ENCODE measurements at regions not wholly inside any gene's neighbourhood (a gene's known extent, or its start where the extent isn't known, plus 50 kb on each side); places are given as distances from the start of the nearest gene placed in this dataset.
A peak's percentile ranks its signal among the peaks of the same experiment; 100 is the strongest.

DNA sequence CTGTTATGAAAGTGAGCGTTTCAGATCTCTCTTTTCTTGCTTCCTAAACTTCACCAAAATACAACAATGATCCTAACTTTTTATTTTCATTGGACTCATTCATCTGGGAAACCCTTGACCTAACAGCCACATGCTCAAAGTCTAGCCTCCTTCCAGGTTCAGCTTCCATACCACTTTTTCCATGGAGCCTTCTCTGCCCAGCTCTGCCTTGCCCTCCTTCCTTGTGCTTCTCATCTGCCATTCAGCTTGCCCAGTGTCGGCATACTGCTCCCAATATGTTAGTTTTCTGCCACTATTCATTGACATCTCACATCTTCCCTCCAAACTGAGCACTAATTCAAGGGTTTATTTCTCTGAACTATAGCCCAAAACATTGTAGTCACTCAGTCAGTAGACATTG is 214.7 kb downstream of the RAD51AP2 start:
- DNase-seq (ENCODE audit: low read depth), result no peak

DNA sequence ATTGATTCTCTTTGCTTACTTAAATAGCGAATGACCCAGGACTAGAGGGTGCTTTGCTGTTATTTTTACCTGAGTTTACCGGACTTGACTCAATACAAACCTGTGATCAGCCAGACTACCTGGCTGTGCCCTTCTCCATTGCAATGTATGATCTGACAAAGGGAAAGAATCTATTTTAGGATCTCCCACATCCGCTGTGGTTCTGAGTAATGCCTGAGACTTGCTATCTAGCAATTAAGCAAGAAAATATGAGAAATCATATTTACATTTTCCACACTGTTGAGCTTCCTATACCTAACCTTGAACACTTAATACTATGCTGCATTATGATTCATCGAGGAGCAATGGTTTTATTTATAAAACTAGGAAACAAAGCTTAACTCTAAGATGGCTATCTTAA is 215.2 kb downstream of the RAD51AP2 start:
- peak; percentile 16 for DNase-seq (ENCODE audit: low read depth)

DNA sequence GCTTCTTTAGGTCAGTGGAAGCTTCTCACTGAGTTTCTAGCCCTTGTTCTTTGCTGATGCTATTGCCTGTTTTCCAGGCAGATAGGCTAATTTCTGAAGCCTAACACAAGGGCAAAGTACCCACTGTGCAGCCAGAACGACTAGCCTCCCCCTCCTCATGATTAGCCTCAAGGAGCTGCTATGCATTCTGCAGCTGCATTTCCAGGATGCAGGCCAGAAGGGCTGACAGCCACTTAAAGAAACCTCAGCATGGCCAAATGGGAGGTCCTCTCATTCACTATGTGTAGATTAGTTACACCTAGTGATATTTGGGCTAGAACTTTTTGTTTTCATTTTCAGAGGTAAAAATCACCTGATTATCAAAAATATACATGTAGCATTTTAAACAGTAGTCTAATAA is 216.0 kb downstream of the RAD51AP2 start:
- DNase-seq (ENCODE audit: low read depth), result no peak

DNA sequence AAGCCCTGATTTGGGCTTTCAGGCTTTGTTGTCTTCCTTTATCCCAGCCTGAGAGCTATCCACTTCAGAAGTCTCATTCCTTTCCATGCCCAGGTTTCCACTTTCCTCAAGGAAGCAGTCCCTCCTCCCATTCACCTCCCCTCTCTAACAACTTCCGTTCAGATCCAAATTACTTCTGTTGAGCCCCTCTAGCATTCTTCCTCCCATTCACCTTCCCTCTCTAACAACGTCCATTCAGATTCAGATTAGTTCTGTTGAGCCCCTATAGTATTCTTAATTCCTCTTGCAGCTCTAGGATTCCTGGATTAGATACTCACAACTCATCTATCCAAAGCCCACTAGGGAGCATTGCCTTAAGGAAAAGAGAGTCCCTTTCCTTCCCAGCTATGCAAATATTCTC is 216.8 kb downstream of the RAD51AP2 start:
- no peak for DNase-seq (ENCODE audit: low read depth)

DNA sequence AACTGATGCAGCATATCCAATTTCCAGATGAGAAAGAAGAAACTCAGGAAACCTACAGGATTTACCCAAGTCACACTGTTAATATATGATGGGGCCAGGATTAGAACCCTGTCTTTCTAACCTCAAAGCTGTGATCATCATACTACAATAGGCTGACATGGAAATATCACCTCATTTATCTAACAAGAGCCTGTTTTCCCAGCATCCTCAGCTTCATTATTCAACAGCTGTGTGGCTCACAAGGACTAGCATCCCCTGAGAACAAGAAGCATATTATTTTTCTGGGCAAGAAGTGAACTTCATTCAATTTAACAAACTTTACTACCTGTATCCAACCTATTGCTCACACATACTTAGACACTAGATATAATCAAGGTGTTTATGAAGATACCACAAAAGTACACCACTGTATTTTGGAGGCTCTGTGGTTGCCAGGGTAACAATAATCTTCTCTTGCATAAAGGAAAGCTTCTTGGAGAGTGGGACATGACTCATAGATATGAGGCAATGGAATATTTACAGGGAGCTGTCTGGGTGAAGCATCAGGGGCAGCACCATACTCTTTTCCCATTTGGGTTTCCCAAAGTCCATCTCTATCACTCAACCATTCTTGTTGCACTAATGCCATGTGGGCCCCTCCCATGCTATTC is 218.2 kb downstream of the RAD51AP2 start:
- DNase-seq (ENCODE audit: low read depth), result peak; percentile 71

DNA sequence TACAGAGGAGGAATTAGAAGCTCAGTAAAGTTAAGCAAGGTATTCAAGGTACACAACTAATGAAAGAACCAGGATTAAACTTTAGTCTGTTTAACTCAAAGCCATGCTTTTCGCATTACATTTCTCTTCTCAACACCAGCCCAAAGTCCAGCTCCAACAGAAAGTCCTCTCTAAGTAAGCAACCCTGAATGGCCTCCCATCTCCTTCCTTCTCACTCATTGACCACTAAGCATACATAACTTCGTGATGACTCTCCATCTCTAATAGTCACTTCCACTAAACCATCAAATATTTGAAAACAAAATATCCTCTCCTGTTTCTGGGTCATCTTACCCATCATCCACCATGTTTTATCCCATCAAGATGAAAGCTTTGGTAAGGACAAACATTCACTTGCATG is 219.8 kb downstream of the RAD51AP2 start:
- no peak for DNase-seq (ENCODE audit: low read depth)

DNA sequence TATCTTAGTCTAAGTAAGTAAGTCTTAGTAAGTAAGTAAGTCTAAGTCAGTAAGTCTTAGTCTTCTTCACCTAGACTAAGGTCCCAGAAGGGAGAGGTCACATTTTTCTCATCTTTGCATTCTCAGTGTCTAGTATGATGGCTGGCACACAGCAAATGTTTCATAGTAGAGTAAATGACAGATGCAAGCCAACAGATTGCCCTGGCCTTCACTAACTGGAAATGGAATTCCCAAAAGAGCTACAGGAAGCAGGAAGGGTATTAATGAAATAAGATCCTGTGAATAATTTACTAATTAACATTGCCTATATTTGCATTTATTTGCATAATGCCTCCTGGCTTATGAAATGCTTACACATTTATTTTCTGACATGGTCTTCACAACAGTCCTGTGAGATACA is 221.6 kb downstream of the RAD51AP2 start:
- DNase-seq (ENCODE audit: low read depth), result no peak

DNA sequence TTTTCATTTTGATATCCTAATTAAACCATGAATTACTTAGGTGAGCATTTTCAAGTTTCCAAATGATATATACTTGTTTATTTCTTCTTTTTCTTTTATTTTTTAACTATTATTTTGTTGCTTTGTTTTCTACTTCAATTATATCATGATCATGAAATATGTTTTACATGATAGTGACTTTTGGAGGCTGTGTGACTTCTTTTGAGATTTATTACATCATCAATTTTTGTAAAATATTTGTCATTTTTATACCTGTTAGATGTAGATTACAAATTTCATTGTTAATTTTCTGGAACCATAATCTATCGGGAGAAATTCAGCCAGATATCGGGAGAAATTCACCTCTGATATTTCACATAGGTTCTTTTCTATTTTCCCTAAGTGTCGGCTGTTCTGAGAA is 228.6 kb downstream of the RAD51AP2 start:
- no peak for DNase-seq (ENCODE audit: low read depth)

DNA sequence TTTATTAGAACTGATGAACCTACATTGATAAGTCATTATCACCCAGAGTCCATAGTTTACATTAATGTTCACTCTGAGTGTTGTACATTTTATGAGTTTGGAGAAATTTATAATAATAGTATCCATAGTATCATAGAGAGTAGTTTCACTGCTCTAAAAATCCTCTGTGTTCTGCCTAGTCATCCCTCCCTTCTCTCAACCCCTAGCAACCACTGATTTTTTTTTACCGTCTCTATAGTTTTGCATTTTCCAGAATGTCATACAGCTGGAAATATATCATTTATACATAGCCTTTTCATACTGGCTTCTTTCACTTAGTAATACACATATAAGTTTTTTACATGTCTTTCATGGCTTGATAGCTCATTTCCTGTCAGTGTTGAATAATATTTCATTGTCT is 231.1 kb downstream of the RAD51AP2 start:
- no peak for DNase-seq (ENCODE audit: low read depth)

DNA sequence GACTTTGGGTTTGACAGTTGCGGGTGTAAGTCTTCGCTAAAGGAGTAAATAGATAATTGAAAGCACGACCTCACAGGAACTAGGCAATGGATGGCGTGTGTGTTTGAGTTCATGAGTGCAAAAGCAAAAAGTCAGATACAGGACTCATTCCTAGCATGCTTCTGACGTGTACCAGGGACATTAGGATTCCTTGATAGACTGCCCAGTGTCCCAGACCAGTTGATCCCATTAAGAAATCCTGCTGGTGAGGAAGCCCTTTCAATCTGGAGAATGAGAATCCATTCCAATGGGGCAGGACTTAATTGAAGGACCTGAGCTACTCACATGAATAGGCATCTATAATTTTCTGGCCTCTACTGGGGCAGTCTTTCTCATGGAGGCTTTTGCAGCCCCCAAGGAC is 235.4 kb downstream of the RAD51AP2 start:
- DNase-seq (ENCODE audit: low read depth), result no peak

DNA sequence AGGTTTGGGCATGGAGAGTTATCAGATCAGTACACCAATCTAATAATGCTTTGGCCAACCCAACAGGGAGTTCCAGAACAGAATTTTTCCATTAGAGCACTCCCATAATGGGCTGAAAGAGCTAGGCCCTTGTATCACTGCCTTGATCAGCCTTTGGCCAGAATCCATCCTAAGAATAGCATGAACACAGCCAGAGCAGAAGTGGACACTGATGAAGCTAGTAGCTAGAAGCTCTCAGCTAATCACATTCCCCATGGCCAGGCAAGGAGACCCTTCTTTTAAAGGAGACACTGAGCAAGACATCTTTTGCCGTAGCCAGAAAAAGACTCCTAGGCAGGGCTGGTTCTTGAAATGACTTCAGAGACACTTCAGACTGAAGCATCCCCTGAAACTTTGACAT is 236.0 kb downstream of the RAD51AP2 start:
- DNase-seq (ENCODE audit: low read depth), result no peak

DNA sequence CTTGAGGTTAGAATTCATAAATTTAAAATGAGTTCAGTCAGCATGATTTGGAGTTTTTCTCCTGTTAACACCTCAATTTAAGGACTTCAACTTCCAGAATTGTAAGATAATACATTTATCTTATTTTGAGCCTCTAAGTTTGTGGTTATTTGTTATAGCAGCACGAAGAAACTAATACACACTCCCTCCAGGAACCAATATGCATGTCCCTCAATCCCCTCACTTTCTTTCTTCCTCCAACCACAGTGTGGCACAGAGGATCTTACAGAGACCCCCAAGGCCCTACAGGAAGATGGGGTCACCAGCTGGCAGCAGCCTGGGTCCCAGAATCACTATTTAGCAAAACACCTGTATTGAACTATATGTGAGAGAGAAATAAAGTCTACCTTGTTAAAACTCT is 242.0 kb downstream of the RAD51AP2 start:
- DNase-seq (ENCODE audit: low read depth), result no peak

DNA sequence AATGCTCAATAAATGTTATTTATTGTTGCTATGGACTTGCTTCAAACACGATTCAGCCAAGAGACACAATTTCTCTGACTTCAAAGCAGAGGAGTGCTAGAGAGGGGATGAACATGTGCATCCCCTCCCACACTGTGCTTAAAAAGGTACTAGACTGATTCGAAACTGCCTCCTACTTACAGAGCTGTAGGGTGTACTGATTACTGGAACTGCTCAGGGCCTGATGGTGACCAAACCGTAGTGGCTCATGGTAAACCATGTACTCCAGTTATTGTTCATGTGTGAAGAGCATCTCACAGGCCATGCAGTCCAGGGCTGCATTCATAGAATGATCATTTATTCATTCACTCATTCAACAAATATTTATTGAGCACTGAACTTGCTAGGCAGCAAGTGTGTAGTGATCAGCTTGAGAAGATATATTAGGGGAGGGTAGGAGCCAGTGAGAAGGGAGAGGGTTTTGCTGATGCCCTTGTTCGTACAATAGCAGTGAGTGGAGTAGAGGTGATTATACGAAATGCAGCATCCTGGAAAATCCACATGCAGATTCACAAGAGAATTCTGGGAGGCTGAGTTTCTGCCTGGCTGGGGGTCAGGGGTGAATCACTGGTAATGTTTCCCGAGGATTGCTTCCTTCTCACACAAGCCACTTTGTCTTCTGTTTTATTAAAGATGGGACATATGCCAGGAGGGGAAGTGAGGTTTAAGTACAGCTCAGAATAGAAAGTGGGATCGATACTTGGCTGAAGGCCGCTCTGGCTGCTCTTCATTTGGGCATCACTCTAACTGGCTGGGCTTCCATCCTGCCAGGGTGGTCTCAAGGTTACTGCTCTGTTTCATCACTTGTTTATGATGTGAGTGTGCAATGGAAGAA is 245.4 kb downstream of the RAD51AP2 start:
- DNase-seq (ENCODE audit: low read depth), result no peak

DNA sequence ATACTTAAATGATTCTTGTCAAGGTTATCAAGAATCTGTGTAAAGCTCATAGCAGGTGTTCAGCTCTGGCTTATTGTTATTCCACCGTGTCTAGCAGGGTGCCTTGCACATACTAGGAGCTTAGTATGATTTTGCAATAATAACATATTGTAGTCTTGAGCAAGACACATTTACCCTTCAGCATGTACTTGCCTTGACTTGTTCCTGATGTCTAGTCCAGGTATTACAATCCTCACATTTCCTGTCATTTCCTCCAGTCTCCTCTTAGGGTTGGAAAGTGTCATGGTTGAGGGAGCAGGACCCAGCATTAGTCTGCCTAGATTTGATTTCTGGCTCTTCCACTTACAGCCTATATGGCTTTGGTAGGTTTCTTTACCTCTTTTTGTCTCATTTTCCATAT is 246.1 kb downstream of the RAD51AP2 start:
- DNase-seq (ENCODE audit: low read depth), result no peak

DNA sequence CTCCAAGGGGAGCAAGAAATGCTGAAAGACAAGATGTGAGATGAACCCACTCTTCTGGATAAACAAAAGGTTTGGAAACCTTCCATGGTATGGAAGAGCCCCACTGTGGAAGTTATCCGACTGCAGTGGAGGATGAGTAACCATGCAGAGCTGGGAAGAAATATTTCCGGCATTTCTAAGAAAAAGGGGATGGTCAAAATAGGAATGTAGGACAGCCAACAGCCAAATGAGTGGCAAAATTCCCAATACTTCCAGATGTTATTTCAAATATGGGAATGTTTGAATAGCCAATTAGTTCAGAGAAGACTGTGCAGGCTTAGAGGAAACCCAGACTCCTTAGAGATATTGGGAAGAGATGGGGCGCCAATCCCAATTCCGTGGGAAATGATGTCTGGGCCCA is 246.8 kb downstream of the RAD51AP2 start:
- DNase-seq (ENCODE audit: low read depth), result no peak

DNA sequence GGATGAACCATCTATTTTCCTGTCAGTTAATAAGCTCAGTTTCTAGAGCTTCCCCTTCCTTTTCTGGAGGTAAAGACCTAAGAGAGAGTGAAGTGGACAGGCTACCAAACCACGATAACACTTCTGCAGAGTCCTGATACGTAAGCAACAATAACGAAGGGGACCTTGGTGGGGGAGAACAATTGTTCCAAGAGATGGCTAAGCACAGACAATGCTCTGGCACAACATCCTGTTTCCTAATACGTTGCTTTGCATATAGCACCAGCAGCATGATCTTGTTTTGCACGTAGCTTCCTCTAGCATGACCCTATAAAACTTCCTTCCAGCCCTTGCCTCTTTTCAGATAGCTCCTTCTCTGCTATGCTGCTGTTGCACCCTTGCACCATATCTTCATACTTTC is 247.3 kb downstream of the RAD51AP2 start:
- no peak for DNase-seq (ENCODE audit: low read depth)

DNA sequence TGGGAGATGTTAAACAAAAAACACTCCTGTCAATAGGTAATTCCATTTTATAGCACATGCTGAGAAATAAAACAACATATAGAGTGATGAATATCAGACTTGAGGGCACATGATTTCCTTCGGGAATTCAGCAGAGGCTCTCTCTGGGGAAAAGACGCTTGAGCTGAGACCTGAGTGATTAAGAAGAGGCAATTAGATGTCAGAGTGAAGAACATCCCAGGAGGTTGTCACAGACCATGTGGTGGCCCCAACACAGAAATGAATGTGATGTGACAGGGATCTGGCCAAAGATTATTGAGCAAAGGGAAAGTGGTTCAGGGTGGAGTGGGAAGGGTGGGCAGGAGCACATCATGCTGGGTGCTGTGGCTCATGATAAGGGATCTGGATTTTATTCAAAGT is 254.7 kb downstream of the RAD51AP2 start:
- DNase-seq (ENCODE audit: low read depth), result no peak

DNA sequence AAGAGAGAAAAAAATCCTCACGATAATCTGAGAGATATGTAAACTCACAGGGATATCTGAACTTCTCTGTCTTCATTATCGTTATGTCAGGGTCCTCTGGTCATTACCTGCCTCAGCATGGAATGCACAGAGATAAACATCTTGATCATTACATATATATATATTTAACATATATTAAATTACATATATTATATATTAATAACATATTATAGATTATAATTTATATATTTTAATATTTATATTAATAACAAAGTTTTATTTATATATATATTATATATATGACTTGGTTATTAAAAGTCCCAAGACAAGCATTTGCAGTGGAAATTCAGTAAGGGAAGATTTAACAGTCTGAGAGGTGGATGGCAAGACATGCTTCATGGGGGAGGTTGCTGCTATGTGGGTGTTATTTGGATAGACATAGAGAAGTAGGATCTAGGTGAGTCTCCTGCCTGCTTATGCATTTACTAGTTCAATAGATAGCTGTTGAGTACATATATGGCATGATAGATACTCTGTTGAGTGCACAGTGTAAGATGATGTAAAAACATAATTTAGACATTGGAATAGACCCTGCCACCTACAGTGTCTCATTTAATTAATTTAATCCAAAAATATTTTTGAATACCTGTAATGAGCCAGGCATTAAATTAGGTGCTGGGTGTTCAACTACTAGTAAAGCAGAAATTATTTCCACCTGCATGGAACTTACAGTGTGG is 255.2 kb downstream of the RAD51AP2 start:
- DNase-seq (ENCODE audit: low read depth), result no peak

DNA sequence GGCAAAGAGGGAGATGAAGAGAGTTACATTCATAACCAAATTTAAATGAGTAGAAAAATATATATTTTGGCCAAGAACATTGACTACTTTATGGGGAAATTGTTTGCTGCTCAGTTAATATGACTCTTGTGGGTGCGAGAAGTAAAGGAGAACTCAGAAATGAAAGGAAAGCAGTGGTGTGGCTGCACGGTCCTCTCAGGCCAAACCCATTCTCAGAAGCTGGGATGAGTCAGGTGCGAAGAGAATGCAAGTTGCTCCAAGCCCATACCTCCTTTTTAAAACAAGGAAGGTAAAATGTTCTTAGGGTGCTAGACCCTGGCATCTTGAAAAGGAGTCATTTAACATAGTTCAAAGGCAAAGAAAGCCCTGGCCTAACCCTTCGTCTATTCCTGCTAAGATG is 258.6 kb downstream of the RAD51AP2 start:
- no peak for DNase-seq (ENCODE audit: low read depth)

DNA sequence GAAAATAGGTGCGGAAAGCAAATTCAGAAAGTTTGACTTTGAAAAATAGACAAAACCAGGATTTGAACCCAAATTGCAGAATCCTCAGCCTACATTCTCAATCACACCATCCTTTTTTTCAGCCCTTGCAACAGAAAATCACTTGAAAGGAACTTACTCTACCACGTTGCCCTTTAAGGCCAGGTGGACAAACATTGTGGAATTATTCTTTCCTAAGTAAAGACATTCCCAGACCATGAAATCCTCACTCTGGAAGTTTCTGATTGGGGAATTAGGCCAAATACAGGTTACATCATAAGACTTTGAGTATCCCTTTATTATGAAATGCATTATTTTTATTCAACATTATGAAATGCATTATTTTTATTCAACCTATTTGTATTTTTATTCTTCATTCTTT is 259.4 kb downstream of the RAD51AP2 start:
- DNase-seq (ENCODE audit: low read depth), result no peak

DNA sequence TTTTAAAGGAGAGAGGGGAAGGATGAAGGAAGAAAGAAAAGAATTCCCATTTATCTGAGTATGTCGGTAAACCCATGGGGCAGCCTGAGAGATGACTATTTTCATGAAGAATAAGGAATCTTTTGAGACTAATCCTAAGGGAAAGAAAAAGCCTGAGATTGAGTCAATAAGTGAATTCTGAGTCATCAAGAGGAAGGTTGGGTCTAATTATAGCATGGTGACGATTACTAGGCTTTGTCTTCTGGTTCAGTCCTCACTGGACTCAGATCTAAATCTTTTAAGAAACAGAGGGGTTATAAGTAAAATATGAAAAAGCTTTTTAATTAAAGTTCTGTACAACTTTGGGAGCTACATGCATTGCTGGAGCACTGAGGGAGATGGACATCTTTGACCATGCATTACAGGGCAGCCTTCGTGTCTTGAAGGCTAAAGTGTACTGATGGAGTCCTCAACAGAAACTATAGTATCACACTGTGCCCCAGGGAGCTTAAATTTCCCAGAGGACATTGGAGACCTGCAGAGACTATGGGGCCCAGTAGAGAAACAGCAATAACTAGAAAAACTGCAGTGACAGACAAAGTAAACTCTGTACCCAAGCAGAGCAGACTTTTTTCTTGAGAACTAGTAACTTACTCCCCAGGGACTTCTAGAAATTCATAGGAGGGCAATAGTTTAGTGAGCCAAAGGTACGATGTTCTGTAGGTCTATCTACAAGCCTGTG is 260.9 kb downstream of the RAD51AP2 start:
- DNase-seq (ENCODE audit: low read depth), result no peak

DNA sequence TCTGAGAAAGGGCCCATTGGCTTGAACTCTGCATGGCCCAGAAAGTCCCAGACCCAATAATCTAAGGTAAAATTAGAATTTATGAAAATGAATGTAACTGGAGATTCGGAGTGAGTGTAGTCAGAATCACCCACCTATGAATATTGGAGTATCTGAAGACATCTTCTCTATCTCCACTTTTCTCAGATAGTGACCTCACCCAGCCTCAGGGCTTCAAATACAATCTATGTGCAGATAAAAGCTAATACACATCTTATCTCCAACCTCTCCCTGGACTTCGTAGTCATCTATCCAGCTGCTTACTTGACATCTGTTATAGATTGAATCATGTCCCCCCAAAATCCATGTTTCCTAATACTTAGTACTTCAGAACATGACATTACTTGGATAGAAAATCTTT is 263.2 kb downstream of the RAD51AP2 start:
- DNase-seq (ENCODE audit: low read depth), result no peak

DNA sequence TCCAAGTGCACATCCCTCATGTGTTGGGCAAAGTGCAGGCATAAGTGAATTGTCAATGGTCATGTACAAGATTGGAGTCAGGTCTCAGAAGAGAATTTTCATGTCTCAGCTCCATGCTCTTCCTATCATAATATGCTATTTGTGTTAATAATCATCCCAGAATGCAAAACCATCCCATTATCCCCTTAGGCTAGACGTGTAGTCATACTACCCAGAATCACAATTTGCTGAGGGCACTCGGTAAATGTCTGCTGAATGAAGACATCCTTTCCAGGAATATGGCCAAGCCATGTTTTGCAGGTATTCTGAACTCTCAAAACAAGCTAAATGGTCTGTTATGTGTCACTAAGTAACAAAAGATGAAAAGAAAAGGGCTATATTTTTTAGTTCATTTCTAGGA is 263.8 kb downstream of the RAD51AP2 start:
- DNase-seq (ENCODE audit: low read depth), result no peak

Measured in fibroblast of the conjunctiva (primary cell).